B cell (primary cell): ENCODE measurements at regions not wholly inside any gene's neighbourhood (a gene's known extent, or its start where the extent isn't known, plus 50 kb on each side); places are given as distances from the start of the nearest gene placed in this dataset.
"Not testable (repeated sequence)": the region's sequence is repeated elsewhere in the genome, so short reads cannot be mapped to it uniquely, and the experiment has no call there.

Experiments used
- ATAC-seq: fragments of 200-7000 bp; cut with Tn5 transposase; one replicate; pipeline ENCODE4 v1.10.0; 2021; ENCODE audit warnings: low read depth, mild to moderate bottlenecking, moderate number of reproducible peaks, moderate library complexity
- CTCF ChIA-PET: fragments of 350-600 bp; sonication (Branson Sonifier 250); formaldehyde crosslinking; loops from one replicate; lab custom pipeline; 2021; ENCODE audit warnings: antibody characterized with exemption, inconsistent platforms; lab: Charles Lee
- POLR2A ChIA-PET: fragments of 350-600 bp; sonication (Branson Sonifier 250); formaldehyde crosslinking; loops from one replicate; lab custom pipeline; 2021; ENCODE audit warnings: antibody characterized with exemption; lab: Charles Lee
- DNase-seq: peaks from one replicate; pipeline ENCODE4 v3.0.0; 2013
- H2AFZ ChIP-seq: 2 replicates; pipeline ENCODE4 v1.6.1; 2012; ENCODE audit warnings: mild to moderate bottlenecking, low read depth, low read length; ENCODE audit not compliant: insufficient read depth, poor library complexity, severe bottlenecking
- H3K27ac ChIP-seq, 2 donors: 1 replicate in 1 of 2; 2 replicates in 1 of 2; pipeline ENCODE4 v1.5.1; 2012 to 2013; ENCODE audit warnings: low read length in 2 of 2, mild to moderate bottlenecking in 2 of 2, moderate library complexity in 1 of 2
- H3K27me3 ChIP-seq, 4 experiments: fragments of 200-600 bp in 1 of 4; sonication (generic) in 1 of 4; replicated peaks in 1 of 4; 1 replicate in 2 of 4; 2 replicates in 2 of 4; pipeline versions ENCODE4 v1.6.1 to v1.7.0; 2013 to 2016; ENCODE audit warnings: low read length in 3 of 4, mild to moderate bottlenecking in 2 of 4, mixed read lengths in 1 of 4, moderate library complexity in 1 of 4; ENCODE audit not compliant: insufficient read depth in 4 of 4, control insufficient read depth in 3 of 4; ENCODE audit errors: control extremely low read depth in 1 of 4
- H3K36me3 ChIP-seq, 2 experiments: replicated peaks in 1 of 2; 1 replicate in 1 of 2; 2 replicates in 1 of 2; pipeline versions ENCODE4 v1.6.1 to v1.7.1; 2013; ENCODE audit warnings: low read length in 1 of 2; ENCODE audit not compliant: insufficient read depth in 2 of 2, control insufficient read depth in 1 of 2; ENCODE audit errors: control extremely low read depth in 1 of 2, extremely low read depth in 1 of 2
- H3K4me1 ChIP-seq, 2 donors: fragments of 200-600 bp in 1 of 2; sonication (generic) in 1 of 2; 1 replicate in 1 of 2; 2 replicates in 1 of 2; pipeline versions ENCODE4 v1.5.1 to v1.6.1; 2013 to 2017; ENCODE audit warnings: low read length in 2 of 2; ENCODE audit not compliant: control insufficient read depth in 2 of 2, insufficient read depth in 2 of 2
- H3K4me2 ChIP-seq: replicated peaks from 2 replicates; pipeline ENCODE3; 2012; ENCODE audit warnings: mild to moderate bottlenecking, low read depth, low read length; ENCODE audit not compliant: poor library complexity, severe bottlenecking
- H3K4me3 ChIP-seq, 5 experiments: fragments of 200-600 bp in 1 of 5; sonication (generic) in 1 of 5; 1 replicate in 3 of 5; 2 replicates in 2 of 5; pipeline versions ENCODE4 v1.5.1 to v1.7.0; 2011 to 2016; ENCODE audit warnings: low read length in 4 of 5, mild to moderate bottlenecking in 4 of 5, low read depth in 2 of 5, control low read depth in 1 of 5, moderate library complexity in 1 of 5; ENCODE audit not compliant: insufficient read depth in 1 of 5; ENCODE audit errors: control extremely low read depth in 1 of 5, extremely low read depth in 1 of 5
- H3K79me2 ChIP-seq: fragments of 200-600 bp; sonication (generic); one replicate; pipeline ENCODE4 v1.6.0; 2016; ENCODE audit warnings: low read length; ENCODE audit not compliant: control insufficient read depth, insufficient read depth
- H3K9ac ChIP-seq: fragments of 200-600 bp; sonication (generic); 2 replicates; pipeline ENCODE4 v1.6.1; 2017; ENCODE audit warnings: mild to moderate bottlenecking, low read length, moderate library complexity
- H3K9me3 ChIP-seq, 3 donors: one replicate each; pipeline versions ENCODE4 v1.6.1 to v1.7.1; 2013; ENCODE audit warnings: low read length in 2 of 3; ENCODE audit not compliant: control insufficient read depth in 2 of 3, insufficient read depth in 1 of 3; ENCODE audit errors: control extremely low read depth in 1 of 3
- H4K20me1 ChIP-seq: 2 replicates; pipeline ENCODE4 v1.6.0; 2012; ENCODE audit warnings: mild to moderate bottlenecking, low read length; ENCODE audit not compliant: insufficient read depth, control insufficient read depth, poor library complexity, severe bottlenecking
- H3K27ac Mint-ChIP-seq: one replicate; pipeline ENCODE4 v1.8.0; 2021; ENCODE audit warnings: mixed read lengths
- H3K27me3 Mint-ChIP-seq: one replicate; pipeline ENCODE4 v1.8.0; 2021; ENCODE audit warnings: mixed read lengths
- H3K4me1 Mint-ChIP-seq: one replicate; pipeline ENCODE4 v1.8.0; 2021; ENCODE audit warnings: mixed read lengths
- H3K4me3 Mint-ChIP-seq: one replicate; pipeline ENCODE4 v1.8.0; 2021; ENCODE audit warnings: mixed read lengths
- H3K9me3 Mint-ChIP-seq: one replicate; pipeline ENCODE4 v1.8.0; 2022; ENCODE audit warnings: mixed read lengths; ENCODE audit not compliant: insufficient read depth
- WGBS: methylation state at CpG from one replicate; pipeline ENCODE4 v1.1.5; 2013; ENCODE audit warnings: missing lambda C conversion rate; ENCODE audit not compliant: insufficient coverage; 5-methylcytosine and 5-hydroxymethylcytosine counted together
- intact Hi-C: fragments of 100-400 bp; cut with micrococcal nuclease; formaldehyde crosslinking; loops from one replicate; pipeline ENCODE4 v1.10.0; 2022

DNA sequence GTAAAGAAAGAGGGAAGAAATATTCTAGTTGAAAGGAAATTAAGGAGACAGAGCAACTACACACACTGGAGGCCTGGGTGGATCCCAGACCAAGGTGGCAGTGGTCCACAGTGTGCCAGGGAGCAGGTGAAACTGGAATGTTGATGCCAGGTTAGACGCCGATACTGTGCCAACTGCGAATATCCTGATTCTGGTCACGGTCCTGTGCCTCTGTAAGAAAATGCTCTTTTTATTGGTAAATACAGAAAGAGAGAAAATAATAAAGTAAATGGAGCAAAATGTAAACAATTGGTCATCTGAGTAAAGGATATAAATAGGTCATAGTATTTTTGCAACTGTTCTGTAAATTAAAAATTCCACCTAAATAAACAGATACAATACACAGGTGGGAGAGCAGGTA lies 131.1 kb downstream of the ATP6V0E2 start:
- H3K27me3 ChIP-seq, H3K9ac ChIP-seq, H3K4me2 ChIP-seq, intact Hi-C loops, H3K4me1 ChIP-seq, H2AFZ ChIP-seq, H3K9me3 Mint-ChIP-seq, H3K4me1 Mint-ChIP-seq, H3K27ac ChIP-seq, CTCF ChIA-PET, H3K9me3 ChIP-seq, H3K27me3 Mint-ChIP-seq, DNase-seq, ATAC-seq, H3K4me3 ChIP-seq, H4K20me1 ChIP-seq, H3K4me3 Mint-ChIP-seq, H3K36me3 ChIP-seq, H3K79me2 ChIP-seq, POLR2A ChIA-PET, H3K27ac Mint-ChIP-seq: not testable (repeated sequence)
- 100% methylated on average over 2 of the region's 4 CpGs for WGBS

DNA sequence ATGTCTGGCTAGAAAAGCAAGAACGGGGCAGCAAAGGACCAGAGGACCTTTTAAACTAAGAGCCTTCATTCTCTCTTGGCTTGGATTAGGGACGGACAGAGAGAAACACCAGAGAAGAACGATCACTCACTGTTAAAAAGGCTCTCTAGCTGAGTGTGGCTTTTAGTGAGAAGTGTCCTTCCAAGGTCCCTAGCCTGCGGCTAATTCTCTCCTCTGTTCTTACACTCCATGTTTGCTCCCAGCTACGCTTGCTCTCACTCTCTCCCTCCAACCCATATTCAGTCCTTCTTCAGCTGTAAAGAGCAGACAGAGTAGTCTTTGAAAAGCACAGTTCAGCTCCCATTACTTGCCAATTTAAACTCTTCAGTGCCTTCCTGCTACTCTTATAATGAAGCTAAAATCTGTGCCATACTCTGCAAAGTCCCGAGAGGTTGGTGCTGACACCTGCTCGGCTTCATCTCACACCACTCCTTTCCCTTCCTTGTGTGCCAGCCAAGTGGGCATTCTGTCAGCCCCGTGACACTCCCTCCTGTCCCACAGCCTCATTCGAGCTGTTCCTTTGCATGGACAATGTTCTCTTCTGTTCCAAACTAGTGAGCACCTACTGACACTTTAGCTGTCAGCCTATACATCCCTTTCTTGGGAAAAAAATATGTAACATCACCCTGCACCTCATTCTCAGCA lies 136.0 kb downstream of the ATP6V0E2 start:
- H3K27ac ChIP-seq, POLR2A ChIA-PET, H4K20me1 ChIP-seq, CTCF ChIA-PET, H3K79me2 ChIP-seq, H3K27me3 Mint-ChIP-seq, intact Hi-C loops, ATAC-seq, H3K4me1 ChIP-seq, H3K4me3 Mint-ChIP-seq, DNase-seq, H3K27ac Mint-ChIP-seq, H3K27me3 ChIP-seq, H3K4me1 Mint-ChIP-seq, H2AFZ ChIP-seq, H3K9ac ChIP-seq, H3K36me3 ChIP-seq, H3K9me3 Mint-ChIP-seq, H3K9me3 ChIP-seq, H3K4me2 ChIP-seq, H3K4me3 ChIP-seq: not testable (repeated sequence)
- no CpG with 5 or more reads among the region's 9 CpGs for WGBS

DNA sequence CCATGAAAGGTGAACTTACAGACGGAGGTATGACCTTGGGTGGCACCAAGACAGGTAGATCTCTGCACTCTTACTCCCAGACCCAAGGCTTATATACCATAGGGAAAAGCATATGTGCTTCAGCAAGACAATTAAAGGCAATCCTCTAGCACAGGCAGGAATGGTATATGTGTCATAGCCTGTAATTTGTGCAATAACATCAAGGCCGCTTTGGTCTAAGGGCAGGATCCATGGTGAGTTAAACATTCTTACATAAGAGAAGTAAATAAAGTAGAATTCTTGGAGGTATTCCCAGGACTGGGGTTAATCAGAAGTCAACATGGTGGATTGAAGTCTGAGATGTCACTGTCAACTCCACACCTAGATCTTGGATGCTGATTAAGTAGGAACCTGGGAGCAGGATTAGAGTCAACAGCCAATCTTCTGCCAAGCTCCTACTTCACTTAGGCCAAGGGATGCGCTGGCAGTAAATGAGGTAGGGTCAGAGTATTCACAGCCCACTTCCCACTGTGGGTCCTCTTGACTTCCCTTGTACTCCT lies 143.0 kb downstream of the ATP6V0E2 start:
- POLR2A ChIA-PET, H3K9me3 Mint-ChIP-seq, H3K4me3 ChIP-seq, CTCF ChIA-PET, DNase-seq, H3K27me3 ChIP-seq, H3K79me2 ChIP-seq, intact Hi-C loops, H3K27ac ChIP-seq, H3K27me3 Mint-ChIP-seq, H3K4me3 Mint-ChIP-seq, H3K9ac ChIP-seq, ATAC-seq, H3K27ac Mint-ChIP-seq, H3K9me3 ChIP-seq, H3K4me1 Mint-ChIP-seq, H3K36me3 ChIP-seq, H3K4me1 ChIP-seq, H2AFZ ChIP-seq, H3K4me2 ChIP-seq, H4K20me1 ChIP-seq: not testable (repeated sequence)
- WGBS = 80% methylated on average over 1 of the region's 3 CpGs

DNA sequence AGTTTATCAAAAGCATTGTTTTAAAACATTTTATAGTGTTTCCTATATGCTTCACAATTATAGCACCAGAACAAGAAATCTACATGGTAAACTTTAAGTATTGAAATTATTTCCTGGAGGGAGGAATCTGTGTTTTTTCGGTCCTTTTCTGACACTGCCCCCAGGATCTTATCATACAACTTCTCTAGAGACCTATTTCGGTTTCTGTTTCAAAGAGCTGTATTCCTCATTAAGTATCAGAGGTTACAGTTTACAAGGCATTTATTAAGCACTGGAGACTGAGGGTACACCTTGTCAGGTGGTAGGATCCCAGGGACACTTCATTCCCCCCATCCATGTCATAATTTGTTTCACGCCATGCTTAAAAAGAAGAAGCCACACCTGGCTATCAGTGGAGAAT lies 146.4 kb downstream of the ATP6V0E2 start:
- H3K27ac Mint-ChIP-seq, H3K27me3 Mint-ChIP-seq, H3K9ac ChIP-seq, H3K79me2 ChIP-seq, ATAC-seq, H3K4me1 ChIP-seq, H2AFZ ChIP-seq, H3K4me3 ChIP-seq, H3K4me3 Mint-ChIP-seq, H3K4me2 ChIP-seq, H3K36me3 ChIP-seq, H3K9me3 Mint-ChIP-seq, H3K27ac ChIP-seq, CTCF ChIA-PET, DNase-seq, H3K27me3 ChIP-seq, intact Hi-C loops, H3K9me3 ChIP-seq, POLR2A ChIA-PET, H3K4me1 Mint-ChIP-seq, H4K20me1 ChIP-seq: not testable (repeated sequence)
- WGBS = no CpG with 5 or more reads among the region's 3 CpGs
